ENCODE measurements at regions not wholly inside any gene's neighbourhood (a gene's known extent, or its start where the extent isn't known, plus 50 kb on each side); places are given as distances from the start of the nearest gene placed in this dataset.
A peak's percentile ranks its signal among the peaks of the same experiment; 100 is the strongest.

GRCh38 chr16:73713778-73714495 lies 582.7 kb upstream of the PSMD7 start:
- peak; percentile 34 for DNase-seq (ENCODE audit: extremely low read depth, low read depth)

- DNase-seq (ENCODE audit: extremely low read depth, low read depth), result no peak
These were observed 583.4 kb upstream of the PSMD7 start for GRCh38 chr16:73713251-73713650.

DNA sequence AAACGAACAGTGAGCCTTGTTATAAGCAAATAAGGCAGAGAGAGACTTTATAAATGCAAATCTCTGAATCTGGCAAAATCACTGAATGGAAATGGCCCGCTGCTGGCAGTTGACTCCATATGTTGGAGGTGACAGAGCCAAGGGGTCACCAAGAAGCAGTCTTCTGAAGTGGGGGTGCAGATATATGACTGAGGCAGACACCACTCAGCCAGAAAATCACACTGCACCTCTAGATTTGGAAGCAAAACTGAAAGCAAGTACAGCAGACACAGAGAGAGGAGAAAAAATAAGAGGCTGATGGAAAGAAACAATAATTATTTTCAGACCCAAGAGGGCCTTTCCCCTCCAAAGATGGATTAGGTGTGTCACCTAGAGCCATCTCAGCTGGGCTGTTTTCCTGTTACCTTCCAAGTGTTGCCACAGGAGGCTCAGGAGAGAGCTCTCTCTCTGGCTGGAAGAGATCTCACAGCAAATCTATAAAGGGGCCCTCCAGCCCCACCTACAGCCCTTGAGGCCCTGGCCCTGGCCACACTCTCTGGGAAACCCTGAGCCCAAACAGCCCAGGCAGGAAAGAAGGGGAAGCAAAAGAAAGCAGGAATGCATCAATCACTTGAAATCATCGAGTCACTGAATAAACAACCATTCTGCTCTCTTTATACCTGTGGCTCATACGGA lies 585.1 kb upstream of the PSMD7 start:
- DNase-seq (ENCODE audit: extremely low read depth, low read depth), result no peak

- DNase-seq (ENCODE audit: extremely low read depth, low read depth), result no peak
These were observed 586.1 kb upstream of the PSMD7 start for GRCh38 chr16:73710526-73710925.

- no peak for DNase-seq (ENCODE audit: extremely low read depth, low read depth)
These were observed 588.8 kb upstream of the PSMD7 start for GRCh38 chr16:73707863-73708262.

- DNase-seq (ENCODE audit: extremely low read depth, low read depth), result no peak
These were observed 592.7 kb upstream of the PSMD7 start for GRCh38 chr16:73703891-73704290.

DNA sequence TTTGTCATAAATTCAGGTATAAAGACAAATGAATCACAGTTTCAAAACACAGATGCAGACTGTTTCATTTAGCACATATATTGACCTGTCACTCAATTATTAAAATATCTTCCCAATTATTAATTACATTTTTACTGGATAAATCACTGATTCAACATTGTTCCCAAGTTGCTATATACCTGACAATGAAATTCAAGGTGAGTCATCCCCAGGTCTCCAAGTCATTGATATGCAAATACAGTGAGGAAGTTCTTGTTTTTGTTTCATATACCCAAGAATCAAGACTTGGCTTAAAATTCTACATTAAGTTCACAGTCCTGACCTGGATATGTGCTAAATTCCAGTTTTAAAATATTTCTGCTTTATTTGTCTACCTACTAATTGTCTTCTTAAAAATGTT lies 599.3 kb upstream of the PSMD7 start:
- DNase-seq (ENCODE audit: extremely low read depth, low read depth), result no peak

GRCh38 chr16:73692861-73693260 lies 603.8 kb upstream of the PSMD7 start:
- no peak for DNase-seq (ENCODE audit: extremely low read depth, low read depth)

DNA sequence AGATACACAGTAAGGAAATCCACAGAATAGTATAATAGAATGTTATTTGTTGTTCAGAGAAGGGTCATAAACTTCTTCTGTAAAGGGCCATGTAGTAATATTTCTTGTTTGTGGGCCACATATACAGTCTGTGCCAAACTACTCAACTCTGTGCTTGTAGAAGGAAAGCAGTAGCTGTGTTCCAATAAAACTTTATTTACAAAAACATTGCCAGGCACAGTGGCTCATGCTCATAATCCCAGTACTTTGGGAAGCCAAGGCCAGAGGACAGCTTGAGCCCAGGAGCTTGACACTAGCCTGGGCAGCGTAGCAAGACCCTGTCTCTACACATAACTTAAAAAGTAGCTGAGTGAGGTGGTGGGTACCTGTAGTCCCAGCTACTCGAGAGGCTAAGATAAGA lies 612.8 kb upstream of the PSMD7 start:
- no peak for DNase-seq (ENCODE audit: extremely low read depth, low read depth)

- no peak for DNase-seq (ENCODE audit: extremely low read depth, low read depth)
These were observed 624.2 kb upstream of the ZFHX3 start for GRCh38 chr16:73672135-73672534.

GRCh38 chr16:73670836-73671820 lies 623.2 kb upstream of the ZFHX3 start:
- DNase-seq (ENCODE audit: extremely low read depth, low read depth), result no peak

- DNase-seq (ENCODE audit: extremely low read depth, low read depth), result no peak
These were observed 621.8 kb upstream of the ZFHX3 start for GRCh38 chr16:73669535-73670274.

DNA sequence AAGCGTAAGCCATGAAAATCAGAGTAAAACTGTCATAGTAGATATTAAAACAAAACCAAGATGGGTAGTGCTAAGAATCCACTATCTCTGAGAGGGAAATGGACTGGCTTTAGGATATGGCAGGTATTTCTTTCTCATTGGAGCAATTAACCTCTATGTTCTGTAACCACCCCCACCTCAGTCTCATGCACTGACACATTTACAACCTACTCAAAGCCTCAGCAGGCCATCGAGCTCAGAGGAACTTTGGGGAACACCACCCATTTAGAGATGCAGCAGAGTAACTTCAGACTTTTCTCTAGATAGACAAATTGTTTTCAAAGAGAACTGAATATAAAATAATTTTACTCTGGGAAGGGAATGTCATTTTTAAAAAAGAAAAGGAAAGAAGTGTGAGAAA lies 615.8 kb upstream of the ZFHX3 start:
- no peak for DNase-seq (ENCODE audit: extremely low read depth, low read depth)

GRCh38 chr16:73636196-73636595 lies 588.3 kb upstream of the ZFHX3 start:
- DNase-seq (ENCODE audit: extremely low read depth, low read depth), result no peak

DNA sequence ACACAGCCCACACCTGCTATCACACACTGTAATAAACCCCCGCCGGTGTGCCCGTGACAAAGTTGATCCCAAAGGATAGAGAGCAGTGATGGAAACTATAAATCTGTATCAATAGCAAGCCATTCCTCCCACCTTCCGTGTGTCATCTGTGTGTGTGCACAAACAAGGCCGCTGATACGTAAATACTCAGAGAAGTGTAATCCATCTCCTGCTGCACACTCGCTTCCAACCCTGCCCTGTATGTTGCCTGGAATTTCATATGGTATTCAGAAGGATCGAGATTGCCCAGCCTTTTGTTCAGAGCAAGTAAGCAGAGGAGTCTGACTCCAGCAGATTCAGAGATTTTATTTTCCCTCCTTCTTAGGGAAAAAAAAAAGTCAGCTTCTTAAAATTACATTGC lies 581.1 kb upstream of the ZFHX3 start:
- DNase-seq (ENCODE audit: extremely low read depth, low read depth), result no peak

GRCh38 chr16:73617738-73618137 lies 569.8 kb upstream of the ZFHX3 start:
- DNase-seq (ENCODE audit: extremely low read depth, low read depth), result no peak

- no peak for DNase-seq (ENCODE audit: extremely low read depth, low read depth)
These were observed 568.8 kb upstream of the ZFHX3 start for GRCh38 chr16:73616770-73617169.

- DNase-seq (ENCODE audit: extremely low read depth, low read depth), result no peak
These were observed 568.3 kb upstream of the ZFHX3 start for GRCh38 chr16:73616166-73616753.

GRCh38 chr16:73615071-73615940 lies 567.4 kb upstream of the ZFHX3 start:
- DNase-seq (ENCODE audit: extremely low read depth, low read depth), result no peak

Data from NCI-H460 (cell line).